SW 1271 (cell line): ENCODE measurements at regions not wholly inside any gene's neighbourhood (a gene's known extent, or its start where the extent isn't known, plus 50 kb on each side); places are given as distances from the start of the nearest gene placed in this dataset.

Experiments used
- DNase-seq, 2 experiments: peaks; one replicate each; lab custom pipeline; 2025; lab: John Stamatoyannopoulos, UW

DNA sequence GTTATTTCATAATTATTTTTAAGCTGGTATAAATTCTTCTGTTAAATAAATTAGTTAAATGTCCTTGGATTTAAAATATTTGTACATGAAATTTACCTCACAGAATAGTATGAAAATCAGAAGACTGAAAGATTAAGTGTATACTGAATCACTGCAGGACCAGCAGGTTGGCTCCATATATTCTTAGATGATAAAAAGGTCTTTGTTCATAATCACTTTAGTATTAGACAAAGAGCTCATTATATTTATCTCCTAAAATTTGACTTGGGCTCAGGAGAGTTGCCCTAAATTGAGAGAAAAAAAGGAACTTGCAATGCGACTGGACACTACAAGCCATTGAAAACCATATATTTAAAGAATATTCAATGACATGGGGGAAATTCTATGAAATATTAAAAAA, 766.4 kb upstream of the CITED2 start:
- DNase-seq = no peak

DNA sequence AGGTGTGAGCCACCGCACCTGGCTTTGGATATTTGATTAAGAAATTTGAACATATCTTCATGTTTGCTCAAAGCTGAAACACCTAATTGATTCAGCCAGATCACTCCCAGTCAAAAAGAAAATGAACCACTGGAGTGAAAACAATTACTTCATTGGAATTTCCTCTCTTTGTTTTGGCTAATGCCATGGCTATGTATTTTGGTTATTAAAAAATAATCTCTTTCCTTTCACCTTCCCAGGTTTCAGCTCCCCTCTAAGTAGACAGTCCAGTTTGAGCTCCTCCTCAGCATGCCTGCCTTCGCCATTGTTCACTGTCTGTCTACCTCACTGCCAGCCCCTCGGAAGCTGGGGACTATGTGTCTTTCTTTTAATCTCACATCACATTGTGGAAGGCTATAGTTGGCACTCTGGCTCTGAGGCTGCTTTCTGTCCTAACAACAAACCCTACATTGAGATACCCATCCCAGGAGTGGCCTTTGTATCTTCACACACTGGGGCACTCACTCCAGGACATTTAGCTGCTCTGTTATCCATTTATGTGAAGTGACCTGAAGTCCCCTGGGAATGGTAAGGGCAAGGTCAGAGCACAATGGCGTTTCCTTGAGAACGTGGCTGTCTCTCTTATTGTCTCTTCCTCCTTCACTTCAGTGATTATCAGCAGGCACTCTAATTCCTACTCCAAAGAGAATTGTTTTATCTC, 764.0 kb upstream of the CITED2 start:
- DNase-seq = no peak

DNA sequence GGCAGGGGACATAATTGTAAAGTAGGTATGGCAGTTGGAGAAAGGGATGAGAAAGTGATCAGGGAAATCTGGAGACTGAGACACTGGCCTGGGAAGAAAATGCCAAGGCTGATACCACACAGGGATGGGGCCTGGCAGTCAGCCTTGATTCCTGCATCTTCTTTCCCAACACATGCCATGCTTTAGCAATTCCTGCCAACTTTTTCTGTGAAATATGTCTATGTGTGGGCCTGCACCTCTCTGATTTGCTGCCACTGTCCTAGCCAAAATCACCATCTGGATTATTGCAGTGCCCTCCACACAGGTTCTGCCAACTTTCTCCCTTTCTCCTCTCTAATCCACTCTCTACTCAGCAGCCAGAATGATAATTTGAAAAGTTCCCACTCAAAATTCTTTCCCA, 759.8 kb upstream of the CITED2 start:
- DNase-seq = no peak

GRCh38 chr6:140130074-140130473, 755.6 kb upstream of the CITED2 start:
- no peak for DNase-seq

DNA sequence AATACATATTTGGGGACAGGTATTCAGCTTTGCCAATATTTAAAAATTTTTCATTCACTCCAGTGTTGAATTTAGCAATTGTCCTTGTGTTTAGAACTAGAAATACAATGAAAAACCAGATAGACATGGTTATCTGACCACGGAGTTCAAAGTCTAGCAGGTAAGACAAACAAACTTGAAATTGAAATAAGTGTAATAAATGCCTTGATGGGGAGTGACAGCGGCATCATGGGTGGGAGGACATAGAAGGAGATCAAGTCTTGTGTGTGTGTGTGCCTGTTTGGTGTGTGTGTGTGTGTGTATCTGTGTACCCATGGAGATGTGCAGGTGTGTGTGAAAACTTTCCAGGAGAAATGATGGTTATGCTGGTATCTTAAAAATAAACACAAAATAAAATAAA, 750.0 kb upstream of the CITED2 start:
- DNase-seq = no peak

GRCh38 chr6:140108167-140108566, 733.7 kb upstream of the CITED2 start:
- DNase-seq = no peak

DNA sequence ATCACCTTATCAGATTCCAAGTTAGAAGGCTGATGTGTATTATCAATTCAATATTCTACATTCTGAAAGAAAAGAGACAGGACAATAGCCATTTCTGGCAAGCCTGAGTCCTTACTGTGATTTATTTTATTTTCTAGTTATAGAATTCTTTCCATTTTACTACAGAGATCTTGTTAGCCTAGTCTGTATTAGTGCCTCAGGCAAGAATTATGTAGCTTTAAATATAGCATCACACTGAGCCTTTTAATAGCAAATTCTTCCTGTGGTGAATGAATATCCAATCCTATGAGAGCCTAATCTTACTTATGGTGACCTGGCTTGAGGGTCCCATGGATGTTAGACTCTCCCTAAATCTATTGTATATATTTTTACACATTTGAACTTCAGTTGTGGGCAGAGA, 732.8 kb upstream of the CITED2 start:
- DNase-seq = no peak

- DNase-seq = peak in 1 of 2 experiments; percentile 17
These were observed 731.4 kb upstream of the CITED2 start for GRCh38 chr6:140105857-140106256.

DNA sequence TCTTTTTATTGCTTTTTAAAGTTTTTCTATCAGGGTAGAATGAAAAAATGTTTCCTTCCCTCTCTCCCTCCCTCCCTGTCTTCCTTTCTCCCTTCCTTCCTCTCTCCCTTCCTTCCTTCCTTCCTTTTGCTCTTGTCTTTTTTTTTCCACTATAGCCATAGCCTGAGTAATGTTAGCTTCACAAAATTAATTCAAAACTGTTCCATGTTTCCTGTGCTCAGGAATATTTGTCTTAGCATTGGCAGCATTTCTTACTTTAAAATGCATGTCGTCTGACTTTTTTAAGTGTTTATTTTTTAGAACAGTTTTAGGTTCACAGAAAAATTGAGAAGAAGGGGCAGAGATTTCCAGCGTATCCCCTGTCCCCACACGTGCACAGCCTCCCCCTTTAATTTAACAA, 730.8 kb upstream of the CITED2 start:
- no peak for DNase-seq

- no peak for DNase-seq
These were observed 727.4 kb upstream of the CITED2 start for GRCh38 chr6:140101818-140102217.

GRCh38 chr6:140101367-140101766, 726.9 kb upstream of the CITED2 start:
- DNase-seq = no peak

DNA sequence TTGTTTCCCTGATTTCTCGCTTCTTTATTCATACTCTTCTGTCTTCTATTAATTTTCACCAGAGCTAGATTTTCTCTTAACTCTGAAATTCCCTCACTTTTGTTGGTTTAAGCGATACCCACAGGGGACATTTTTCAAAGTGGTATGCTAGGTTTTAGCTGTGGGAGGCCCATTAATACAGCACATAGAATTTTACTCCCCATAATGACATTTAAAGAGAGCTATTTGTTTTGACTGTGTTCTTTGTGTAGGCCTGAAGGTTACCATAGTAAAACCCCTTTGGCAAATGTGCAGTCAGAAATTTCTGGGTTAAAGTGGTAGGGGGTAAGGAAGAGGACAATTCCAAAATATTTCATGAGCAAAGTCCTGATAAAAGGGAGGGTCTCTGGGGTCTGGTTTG, 721.1 kb upstream of the CITED2 start:
- DNase-seq = no peak

DNA sequence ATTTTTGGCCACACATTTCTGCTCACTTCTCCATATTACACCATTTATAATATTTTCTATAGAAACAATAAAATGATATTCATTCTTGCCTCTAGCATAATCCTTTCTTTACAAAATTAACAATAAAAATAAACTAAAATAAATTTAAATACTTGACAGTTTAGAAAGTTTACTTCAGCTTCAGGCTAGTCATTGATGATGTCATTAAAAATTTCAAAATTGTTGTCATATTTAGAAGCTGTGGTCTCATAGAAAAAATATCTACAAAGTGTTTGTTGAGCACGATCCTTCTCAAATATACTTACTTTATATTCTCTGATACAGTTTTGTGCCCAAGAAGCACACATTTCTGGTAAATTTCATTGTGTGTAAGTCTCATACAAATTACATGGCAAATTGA, 717.4 kb upstream of the CITED2 start:
- no peak for DNase-seq

- DNase-seq = no peak
These were observed 716.4 kb upstream of the CITED2 start for GRCh38 chr6:140090871-140091270.

DNA sequence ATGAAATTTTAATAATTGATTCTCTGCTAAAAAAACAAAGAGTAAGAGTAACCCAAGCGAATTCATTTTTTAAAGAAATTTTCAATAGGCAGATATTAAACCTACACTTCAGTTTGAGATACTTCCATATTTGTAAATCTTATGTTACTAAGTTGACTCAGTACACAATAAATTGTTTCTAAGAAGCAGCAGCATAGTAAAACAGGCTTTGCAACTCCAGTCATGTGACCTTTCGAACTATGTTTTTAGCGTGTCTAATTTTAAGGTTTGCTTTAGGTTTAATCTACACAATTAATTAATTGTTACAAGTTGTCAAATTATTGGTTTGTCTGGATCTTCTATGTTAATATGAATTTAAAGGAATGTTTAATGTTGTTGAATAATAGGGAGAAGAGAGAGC, 708.9 kb upstream of the CITED2 start:
- DNase-seq = no peak

GRCh38 chr6:140082867-140083297, 708.4 kb upstream of the CITED2 start:
- no peak for DNase-seq

DNA sequence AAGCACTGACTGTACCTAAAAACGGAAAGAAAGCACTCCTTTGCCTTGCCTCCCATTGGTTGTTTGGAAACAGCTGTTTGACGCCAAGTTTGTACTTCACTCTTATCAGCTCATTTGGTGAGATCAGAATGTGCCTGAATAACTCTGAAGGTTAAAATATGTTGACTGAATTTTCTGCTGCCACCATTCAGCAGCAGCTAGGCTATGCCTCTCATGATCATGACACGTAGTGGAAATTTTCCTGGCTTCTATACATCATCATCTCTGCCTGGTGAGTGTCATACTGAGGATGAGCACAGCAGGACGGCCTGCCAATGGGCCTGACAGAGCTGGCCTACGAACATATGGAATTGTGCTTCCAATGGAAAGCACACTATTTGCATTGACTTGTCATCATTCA, 704.9 kb upstream of the CITED2 start:
- DNase-seq = no peak

- no peak for DNase-seq
These were observed 704.2 kb upstream of the CITED2 start for GRCh38 chr6:140078561-140079125.

DNA sequence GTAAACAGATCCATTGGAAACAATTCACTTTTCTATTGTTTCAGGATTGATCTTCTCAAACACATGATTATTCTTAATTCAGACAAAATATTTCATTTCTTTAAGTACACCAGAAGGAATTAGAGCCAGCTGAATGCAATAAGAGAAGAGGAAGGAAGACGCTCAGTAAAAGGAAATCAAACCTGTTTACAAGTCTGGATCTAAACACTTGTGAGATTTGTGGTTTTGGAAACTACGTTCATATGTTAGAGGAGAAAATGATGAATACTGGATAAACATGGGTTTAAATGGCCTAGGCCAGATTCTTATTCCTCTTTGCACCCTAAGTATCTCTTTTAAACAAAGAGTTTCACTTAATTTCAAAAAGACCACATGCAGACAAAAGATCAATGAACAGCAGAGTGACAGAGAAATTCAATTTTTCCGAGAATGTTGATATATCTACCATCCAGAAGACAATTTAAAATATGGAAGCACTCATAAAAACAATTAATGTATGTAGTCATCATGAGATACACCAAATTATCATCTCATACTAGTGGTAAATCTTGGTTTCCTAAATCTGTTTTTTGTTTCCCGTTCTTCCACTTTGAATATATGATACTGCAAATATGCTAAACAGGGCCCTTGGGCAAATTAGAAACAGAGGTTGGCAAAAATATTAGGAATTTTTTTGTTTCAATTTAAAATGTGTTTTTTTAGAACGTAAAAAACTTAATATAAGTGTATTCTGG, 703.5 kb upstream of the CITED2 start:
- DNase-seq = no peak

DNA sequence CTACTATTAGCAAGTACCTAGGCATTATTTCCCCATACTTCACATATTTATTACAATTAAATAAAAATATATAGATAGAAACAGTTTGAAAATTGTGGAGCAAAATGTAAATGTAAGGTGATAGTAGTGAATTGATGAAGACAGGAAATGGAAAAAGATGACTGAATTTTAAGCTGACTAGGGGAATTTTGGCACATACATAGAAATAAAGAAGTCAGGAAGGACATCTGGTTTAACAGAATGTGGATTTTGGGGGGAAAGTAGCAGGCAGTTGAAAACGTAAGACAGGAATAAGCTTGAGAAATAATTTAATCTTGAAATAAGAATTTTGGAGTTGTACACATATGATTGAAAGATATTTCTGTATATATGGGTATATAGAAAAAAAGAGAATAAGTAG, 701.7 kb upstream of the CITED2 start:
- no peak for DNase-seq

DNA sequence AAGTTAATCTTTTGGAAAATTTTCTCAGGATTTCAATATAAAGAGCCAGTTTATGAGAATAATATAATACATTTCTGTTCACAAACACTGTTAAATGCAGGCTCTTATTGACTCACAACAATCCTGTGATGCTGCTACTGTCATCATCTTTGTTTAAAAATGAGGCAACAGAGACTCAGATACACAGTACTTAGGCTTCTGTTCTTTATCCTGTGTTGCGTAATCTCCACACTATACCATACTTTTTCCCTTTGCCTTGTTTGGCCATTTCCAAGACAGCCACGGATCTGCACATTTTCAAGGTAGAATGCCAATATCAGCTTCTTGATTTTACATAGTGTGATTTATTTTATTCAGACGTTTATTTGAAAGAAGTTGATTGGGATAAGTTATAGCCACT, 699.0 kb upstream of the CITED2 start:
- DNase-seq = no peak

DNA sequence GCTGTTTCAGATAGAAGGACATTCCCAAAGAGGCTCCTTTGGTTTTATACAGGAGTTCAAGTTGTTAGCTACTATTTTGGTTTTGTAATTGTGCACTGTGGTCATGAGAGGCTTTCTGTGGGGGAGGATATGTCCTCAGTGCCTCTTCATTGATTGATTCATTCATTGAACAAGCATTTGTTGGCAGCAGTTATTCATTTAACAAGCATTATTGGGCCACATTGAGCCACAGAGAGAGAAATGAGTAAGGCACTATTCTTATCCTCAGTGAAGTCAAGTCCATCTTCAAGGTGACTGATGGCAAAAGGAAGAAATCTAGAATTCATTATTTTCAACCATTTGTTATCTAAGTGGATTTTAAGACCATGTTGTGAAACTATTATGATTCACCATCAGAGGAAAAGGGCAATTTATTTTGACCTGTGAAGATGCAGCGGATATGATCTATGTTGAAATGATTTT, 697.2 kb upstream of the CITED2 start:
- no peak for DNase-seq

DNA sequence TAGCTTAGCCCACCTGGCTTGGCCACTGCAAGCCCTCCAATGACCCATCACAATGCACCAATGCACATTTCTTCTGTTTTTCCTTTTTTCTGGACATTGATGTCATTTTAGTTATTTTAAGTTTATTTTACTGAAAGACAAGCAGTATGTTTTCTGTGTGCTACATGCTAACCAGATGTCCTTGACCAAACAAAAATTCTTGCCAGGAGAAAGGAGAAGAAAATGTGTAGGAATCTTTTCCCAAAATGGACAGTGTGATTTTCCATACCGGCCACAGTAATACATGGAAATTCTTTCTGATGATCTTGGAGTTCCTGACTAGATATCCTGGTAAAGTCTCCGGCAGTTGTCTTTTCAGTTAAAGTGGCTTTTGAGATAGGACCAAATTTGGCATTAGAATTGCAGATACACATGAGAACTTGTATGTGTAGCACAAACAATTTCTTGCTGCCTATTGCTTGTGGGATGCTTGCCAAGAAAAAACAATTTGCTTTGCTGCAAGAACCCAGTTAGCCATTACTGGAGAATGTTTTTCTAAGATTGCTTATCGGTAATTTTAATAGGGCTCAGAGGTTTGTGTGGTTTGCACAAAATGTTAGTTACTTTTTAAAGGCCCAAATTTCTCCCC, 696.5 kb upstream of the CITED2 start:
- no peak for DNase-seq
